DND-41 (cell line): ENCODE measurements at regions not wholly inside any gene's neighbourhood (a gene's known extent, or its start where the extent isn't known, plus 50 kb on each side); places are given as distances from the start of the nearest gene placed in this dataset.

Source experiments
- EZH2 ChIP-seq: IDR thresholded peaks from 3 replicates; pipeline ENCODE4 v1.6.1; 2012; ENCODE audit warnings: borderline replicate concordance, low read depth, mild to moderate bottlenecking, moderate library complexity, low read length, inconsistent platforms; ENCODE audit not compliant: severe bottlenecking
- TF ChIP-seq, protein P1 (sequence below): IDR thresholded peaks from 2 replicates; pipeline ENCODE4 v1.5.1; 2012; ENCODE audit warnings: borderline replicate concordance, low read length, moderate library complexity, mild to moderate bottlenecking; ENCODE audit not compliant: poor library complexity, severe bottlenecking; ENCODE audit errors: extremely low read depth

DNA sequence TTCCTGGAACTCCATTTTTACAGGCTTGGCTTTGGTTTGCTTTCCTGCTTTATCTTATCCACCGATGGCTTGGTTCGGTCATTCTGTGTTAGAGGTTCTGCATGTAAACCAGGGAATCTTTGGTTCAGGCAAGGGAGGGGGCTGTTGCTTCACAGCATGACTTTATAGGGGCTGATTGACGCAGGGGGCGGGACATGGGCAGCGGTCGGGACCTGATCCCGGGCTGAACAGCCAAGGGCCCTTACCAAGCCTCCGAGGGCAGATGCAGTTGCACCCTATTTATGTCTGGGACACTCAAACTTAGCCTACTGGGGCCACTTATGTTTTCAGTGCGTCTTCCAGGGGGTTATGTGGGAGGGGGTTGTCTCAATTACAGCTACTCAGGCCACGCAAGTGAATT, 312.4 kb downstream of the ZNF536 start:
- TF ChIP-seq, protein P1, sequence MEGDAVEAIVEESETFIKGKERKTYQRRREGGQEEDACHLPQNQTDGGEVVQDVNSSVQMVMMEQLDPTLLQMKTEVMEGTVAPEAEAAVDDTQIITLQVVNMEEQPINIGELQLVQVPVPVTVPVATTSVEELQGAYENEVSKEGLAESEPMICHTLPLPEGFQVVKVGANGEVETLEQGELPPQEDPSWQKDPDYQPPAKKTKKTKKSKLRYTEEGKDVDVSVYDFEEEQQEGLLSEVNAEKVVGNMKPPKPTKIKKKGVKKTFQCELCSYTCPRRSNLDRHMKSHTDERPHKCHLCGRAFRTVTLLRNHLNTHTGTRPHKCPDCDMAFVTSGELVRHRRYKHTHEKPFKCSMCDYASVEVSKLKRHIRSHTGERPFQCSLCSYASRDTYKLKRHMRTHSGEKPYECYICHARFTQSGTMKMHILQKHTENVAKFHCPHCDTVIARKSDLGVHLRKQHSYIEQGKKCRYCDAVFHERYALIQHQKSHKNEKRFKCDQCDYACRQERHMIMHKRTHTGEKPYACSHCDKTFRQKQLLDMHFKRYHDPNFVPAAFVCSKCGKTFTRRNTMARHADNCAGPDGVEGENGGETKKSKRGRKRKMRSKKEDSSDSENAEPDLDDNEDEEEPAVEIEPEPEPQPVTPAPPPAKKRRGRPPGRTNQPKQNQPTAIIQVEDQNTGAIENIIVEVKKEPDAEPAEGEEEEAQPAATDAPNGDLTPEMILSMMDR = no peak
- no peak for TF ChIP-seq EZH2
